Lung microvascular endothelial cell (primary cell): ENCODE measurements at regions not wholly inside any gene's neighbourhood (a gene's known extent, or its start where the extent isn't known, plus 50 kb on each side); places are given as distances from the start of the nearest gene placed in this dataset.
"Not testable (repeated sequence)": the region's sequence is repeated elsewhere in the genome, so short reads cannot be mapped to it uniquely, and the experiment has no call there.

ENCODE experiments used
- DNase-seq, 2 donors: peaks; one replicate each; pipeline versions ENCODE4 v3.0.0 to v3.0.0-alpha.2; 2010; ENCODE audit warnings: low read depth in 2 of 2

DNA sequence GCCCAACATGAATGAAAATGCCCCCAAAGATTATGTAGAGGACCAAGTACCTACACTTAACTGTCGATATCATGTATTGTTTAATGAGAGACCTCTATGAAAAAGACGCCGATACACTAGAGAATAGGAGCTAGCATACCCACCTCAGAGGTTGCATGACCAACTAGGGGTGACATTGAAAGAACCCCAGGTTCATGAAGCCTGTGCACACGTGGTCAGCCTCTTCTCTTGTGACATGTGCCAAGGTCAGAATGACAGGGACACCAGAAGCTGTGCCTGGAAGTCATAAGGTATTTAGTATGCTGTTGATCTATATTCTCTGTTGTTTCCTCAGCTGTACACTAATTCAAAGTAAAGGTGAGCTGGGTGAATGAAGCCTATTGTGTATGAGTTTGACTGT lies 1594.1 kb downstream of the EFNA5 start:
- no peak for DNase-seq

- no peak for DNase-seq
Observed at GRCh38 chr5:106072208-106072607, 1598.5 kb downstream of the EFNA5 start.

DNA sequence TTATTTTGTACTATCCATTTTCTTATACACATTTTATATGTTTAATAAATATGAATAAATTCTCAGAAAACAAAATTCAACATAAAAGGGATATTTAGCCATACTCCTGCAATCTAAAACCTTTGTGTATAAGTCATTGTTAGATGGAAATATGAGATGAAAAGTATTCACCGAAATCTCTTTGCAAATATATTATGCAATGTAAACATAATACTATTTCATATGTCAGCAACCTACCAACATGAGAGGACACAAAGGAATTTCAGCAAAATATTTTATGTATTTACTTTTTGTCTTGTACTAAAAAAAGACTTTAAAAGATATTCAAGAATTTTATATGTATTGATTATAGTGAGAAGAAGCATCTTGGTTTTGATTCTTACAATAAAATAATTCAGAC lies 1623.4 kb downstream of the EFNA5 start:
- DNase-seq, result no peak

DNA sequence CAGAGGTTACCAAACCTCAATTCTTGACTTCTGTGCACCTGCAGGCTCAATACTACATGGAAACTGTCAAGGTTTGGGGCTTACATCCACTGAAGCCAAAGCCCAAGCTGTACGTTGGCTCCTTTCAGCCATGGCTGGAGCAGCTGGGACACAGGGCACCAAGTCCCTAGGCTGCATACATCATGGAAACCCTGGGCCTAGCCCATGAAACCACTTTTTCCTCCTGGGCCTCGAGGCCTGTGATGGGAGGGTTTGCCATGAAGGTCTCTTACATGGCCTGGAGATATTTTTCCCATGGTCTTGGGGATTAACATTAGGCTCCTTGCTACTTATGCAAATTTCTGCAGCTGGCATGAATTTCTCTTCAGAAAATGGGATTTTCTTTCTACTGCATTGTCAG lies 1638.7 kb downstream of the EFNA5 start:
- DNase-seq, result not testable (repeated sequence)

- no peak for DNase-seq
Observed at GRCh38 chr5:106028314-106028713, 1642.4 kb downstream of the EFNA5 start.

DNA sequence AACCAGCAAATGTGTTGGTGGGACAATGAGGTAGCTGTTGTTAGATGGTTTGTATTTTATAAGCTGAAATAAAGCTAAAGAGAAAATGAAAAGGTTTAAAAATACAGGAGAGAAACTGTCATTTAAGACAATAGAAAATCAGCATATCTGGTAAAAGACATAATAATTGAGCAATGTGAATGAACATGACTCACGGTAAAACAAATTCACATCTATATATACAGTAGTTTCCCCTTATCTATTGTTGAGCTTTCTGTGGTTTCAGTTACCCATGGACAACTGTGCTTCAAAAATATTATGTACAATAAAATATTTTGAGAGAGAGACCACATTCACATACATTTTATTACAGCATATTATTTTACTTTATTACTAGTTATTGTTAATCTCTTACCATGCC lies 1649.8 kb downstream of the EFNA5 start:
- no peak for DNase-seq

DNA sequence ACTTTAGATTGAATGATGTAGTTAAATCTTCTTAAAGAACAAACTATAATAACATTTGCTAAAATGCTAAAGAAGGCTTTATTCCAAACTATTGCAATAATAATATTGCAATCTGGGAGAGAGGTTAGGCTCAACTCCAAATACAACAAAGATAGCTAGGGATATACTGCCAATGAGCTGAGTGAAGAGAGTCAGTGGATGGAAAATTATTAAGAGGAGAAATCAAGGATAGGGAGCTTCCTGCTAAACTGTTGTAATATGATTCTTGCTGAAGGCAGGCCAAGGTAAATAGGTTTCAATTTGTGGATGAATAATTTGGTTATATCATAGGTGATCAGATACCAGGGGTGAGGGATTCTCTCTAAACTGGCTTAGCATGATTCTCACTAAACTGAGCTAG lies 1651.5 kb downstream of the EFNA5 start:
- DNase-seq, result no peak

GRCh38 chr5:106017243-106017857 lies 1653.4 kb downstream of the EFNA5 start:
- DNase-seq, result no peak

DNA sequence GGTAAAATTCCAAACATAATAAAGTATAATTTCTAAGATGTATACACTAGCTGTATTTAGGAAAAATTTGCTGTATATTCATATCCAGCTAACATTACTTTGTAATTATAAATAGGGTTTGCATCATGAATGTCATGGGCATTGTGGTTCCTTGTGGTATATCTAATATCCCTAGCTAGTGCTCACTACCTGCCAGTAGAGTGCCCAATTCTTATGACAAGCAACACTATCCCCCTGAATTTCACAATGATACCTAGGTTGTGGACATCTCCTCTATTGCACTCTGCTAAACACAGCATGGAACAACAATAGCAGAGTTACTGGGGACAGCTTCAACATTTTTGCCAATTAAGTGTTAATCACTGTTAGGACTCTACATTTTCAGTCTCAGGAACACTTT lies 1656.5 kb downstream of the EFNA5 start:
- no peak for DNase-seq

- DNase-seq, result no peak
Observed at GRCh38 chr5:106006242-106006641, 1664.5 kb downstream of the EFNA5 start.

GRCh38 chr5:105998991-105999390 lies 1671.7 kb downstream of the EFNA5 start:
- not testable (repeated sequence) for DNase-seq

- no peak for DNase-seq
Observed at GRCh38 chr5:105993027-105993426, 1677.7 kb downstream of the EFNA5 start.

GRCh38 chr5:105982526-105982925 lies 1688.2 kb downstream of the EFNA5 start:
- DNase-seq, result no peak

- no peak for DNase-seq
Observed at GRCh38 chr5:105978011-105978410, 1692.7 kb downstream of the EFNA5 start.

- DNase-seq, result no peak
Observed at GRCh38 chr5:105977163-105977562, 1693.6 kb downstream of the EFNA5 start.

DNA sequence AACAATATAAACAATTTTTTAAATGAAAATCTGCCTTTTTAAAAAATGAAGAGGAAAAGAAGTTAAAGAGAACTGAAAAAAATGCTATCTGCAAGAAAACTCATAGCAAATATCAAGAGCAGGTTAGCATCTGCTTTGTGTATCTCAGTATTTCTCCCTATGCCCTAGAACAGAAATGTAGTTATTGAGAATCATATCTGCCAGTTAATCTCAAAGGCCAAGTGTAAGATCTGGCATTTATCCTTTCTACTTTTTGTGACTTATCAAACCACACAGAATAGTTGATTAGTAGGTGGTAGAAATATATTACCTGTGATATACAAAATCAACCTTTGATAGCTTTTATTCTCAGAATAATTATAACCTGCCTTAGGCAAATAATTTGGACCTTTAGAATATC lies 1699.8 kb downstream of the EFNA5 start:
- no peak for DNase-seq

- DNase-seq, result no peak
Observed at GRCh38 chr5:105968981-105969380, 1701.8 kb downstream of the EFNA5 start.

DNA sequence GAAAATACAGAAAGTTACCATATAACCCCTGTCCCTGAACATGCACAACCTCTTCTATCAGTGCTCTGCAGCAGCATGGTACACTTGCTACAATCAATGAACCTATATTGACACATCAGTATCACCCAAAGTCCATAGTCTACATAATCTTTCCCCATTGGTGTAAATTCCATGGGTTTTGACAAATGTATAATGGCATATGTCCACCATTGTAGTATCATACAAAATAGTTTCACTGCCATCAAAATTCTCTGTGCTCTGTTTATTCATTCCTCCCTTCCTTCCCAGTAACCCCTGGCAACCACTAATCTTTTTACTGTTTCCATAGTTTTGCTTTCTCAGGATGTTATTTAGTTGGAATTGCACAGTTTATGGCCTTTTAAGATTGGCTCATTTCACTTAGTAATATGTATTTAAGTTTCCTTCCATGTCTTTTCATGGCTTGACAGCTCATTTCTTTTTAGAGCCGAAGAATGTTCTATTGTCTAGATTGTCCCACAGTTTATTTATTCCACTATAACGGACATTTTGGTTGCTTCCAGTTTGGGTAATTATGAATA lies 1707.0 kb downstream of the EFNA5 start:
- DNase-seq, result no peak

- no peak for DNase-seq
Observed at GRCh38 chr5:105961572-105961971, 1709.2 kb downstream of the EFNA5 start.

DNA sequence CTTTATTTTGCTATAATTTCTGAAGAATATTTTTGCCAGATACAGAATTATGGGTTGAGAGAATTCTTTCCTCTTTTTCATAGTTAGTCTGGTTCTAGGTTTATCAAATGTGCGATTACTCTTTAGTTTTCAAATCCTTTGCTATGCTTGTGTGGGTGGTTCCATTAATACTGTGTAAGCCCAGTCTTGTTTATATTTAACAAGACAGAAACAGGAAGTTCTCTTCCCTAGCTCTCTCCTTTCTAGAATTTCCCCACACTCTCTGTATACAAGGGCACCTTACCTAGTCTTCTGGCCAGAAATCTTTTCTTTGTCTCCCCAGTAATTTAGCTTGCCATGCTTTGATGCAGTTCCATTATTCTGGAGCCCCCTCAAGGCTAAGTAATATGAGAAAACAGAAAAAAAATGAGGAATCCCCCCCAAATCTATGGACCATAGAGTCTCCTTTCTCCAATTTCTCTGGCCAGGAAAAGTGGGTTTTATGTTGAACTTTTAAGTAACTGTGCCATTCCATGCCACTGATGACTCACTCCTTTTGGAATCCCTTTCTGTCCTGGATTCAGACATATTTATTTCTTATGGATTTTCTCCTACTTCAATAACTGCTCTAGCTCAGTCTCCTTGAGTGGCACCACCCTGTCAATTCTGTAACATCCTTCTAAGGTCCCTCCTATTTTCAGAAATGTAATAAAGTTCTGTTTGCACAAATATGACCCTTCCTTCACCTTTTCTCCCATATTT lies 1714.1 kb downstream of the EFNA5 start:
- DNase-seq, result no peak

GRCh38 chr5:105954341-105954740 lies 1716.4 kb downstream of the EFNA5 start:
- no peak for DNase-seq

GRCh38 chr5:105953616-105954015 lies 1717.1 kb downstream of the EFNA5 start:
- no peak for DNase-seq

GRCh38 chr5:105952875-105953274 lies 1717.9 kb downstream of the EFNA5 start:
- DNase-seq, result no peak
